ENCODE measurements at regions not wholly inside any gene's neighbourhood (a gene's known extent, or its start where the extent isn't known, plus 50 kb on each side); places are given as distances from the start of the nearest gene placed in this dataset.

GRCh38 chr13:97826421-97827012, 127.0 kb upstream of the IPO5 start (continued):
- no peak for TF ChIP-seq REST (IDR thresholded peaks at IDR 0.05; ENCODE audit: unreplicated experiment)
- TF ChIP-seq ZNF331 (CRISPR knock-in tag; IDR thresholded peaks at IDR 0.05; ENCODE audit: low read depth) = no peak

GRCh38 chr13:97834250-97834649, 119.2 kb upstream of the IPO5 start:
- no peaks in the 10 kb centered on the region for H3K4me1 Mint-ChIP-seq
- Histone ChIP-seq H3K4me1 (ENCODE audit: insufficient read depth) (no peaks in the 10 kb centered on the region), H4K20me1 (replicated peaks; ENCODE audit: insufficient read depth) (no peaks in the 10 kb centered on the region), H2AFZ (no peak overlapping the region), H3K27me3 (ENCODE audit: insufficient read depth) (no peaks in the 10 kb centered on the region), H3F3A (replicated peaks; ENCODE audit: low read depth) (no peaks in the 10 kb centered on the region), H3K27ac (ENCODE audit: low read depth) (no peak overlapping the region), H3K4me3 (no peak overlapping the region), H3K36me3 (ENCODE audit: insufficient read depth) (no peaks in the 10 kb centered on the region), H3K9me2 (ENCODE audit: insufficient read depth) (peaks cover 3% of the 10 kb centered on the region; the same call in 1 of the 2 replicates), H3K4me2 (no peak overlapping the region), H3K79me2 (replicated peaks; ENCODE audit: insufficient read depth) (no peaks in the 10 kb centered on the region)
- H3K27ac Mint-ChIP-seq = no peak overlapping the region
- no peaks in the 10 kb centered on the region for H3K27me3 Mint-ChIP-seq (ENCODE audit: insufficient read depth, low read depth, poor library complexity)
- H3K36me3 Mint-ChIP-seq (ENCODE audit: low read depth) = no peaks in the 10 kb centered on the region
- H3K4me3 Mint-ChIP-seq = no peak overlapping the region
- H3K9me3 Mint-ChIP-seq = peaks cover 12% of the 10 kb centered on the region; the same call in 2 of the 3 replicates
- DNase-seq (ENCODE audit: low spot score) (no peak), ATAC-seq (no peak)
- TF ChIP-seq EZH2 (IDR thresholded peaks at IDR 0.05; ENCODE audit: low read depth, unreplicated experiment) (no peak), CTCF (conservative IDR thresholded peaks at IDR 0.05; ENCODE audit: low read depth in 2 of 2) (peak in 1 of 2 experiments; percentile 9; a peak in 1 of 4 replicates), EZH2phosphoT487 (IDR thresholded peaks at IDR 0.05; ENCODE audit: unreplicated experiment) (no peak), ZNF462 (CRISPR knock-in tag; IDR thresholded peaks at IDR 0.05) (no peak), STAT1 (IDR thresholded peaks at IDR 0.05; ENCODE audit: unreplicated experiment) (no peak), POLR2AphosphoS5 (IDR thresholded peaks at IDR 0.05; ENCODE audit: low read depth) (no peak), CREB1 (CRISPR knock-in tag; IDR thresholded peaks at IDR 0.05; ENCODE audit: low read depth) (no peak), JUNB (IDR thresholded peaks at IDR 0.05; ENCODE audit: unreplicated experiment) (no peak)
